NCI-H1436 treated with DMSO at 0.1 percent for 48 hours (cell line): ENCODE measurements at regions not wholly inside any gene's neighbourhood (a gene's known extent, or its start where the extent isn't known, plus 50 kb on each side); places are given as distances from the start of the nearest gene placed in this dataset.

Source experiments
- DNase-seq: peaks from one replicate; lab custom pipeline; 2025; lab: John Stamatoyannopoulos, UW

GRCh38 chr12:91792597-91792996 is 353.0 kb downstream of the BTG1 start:
- DNase-seq, result no peak

- no peak for DNase-seq
Observed at GRCh38 chr12:91786499-91787272, 359.0 kb downstream of the BTG1 start.

GRCh38 chr12:91785655-91786498 is 359.8 kb downstream of the BTG1 start:
- DNase-seq, result peak; percentile 4

DNA sequence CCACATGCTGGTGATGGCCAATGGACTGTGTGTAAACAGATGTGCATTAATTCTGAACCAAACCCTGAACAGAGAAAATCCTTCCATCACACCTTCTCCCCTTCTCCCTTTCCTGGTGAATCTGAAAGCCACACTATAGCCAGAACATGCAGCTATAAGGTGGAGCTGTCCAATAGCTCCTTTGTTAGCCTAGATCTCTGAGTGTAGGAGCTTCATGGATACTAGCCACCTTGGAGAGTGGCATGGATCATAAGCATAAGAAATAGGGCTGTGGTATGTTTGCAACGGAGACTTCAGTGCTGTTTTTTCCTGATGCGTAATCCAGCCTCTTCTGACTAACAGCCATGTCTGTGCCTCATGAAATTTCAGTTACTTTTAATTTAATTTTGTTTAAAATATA is 364.5 kb downstream of the BTG1 start:
- DNase-seq, result no peak

GRCh38 chr12:91778938-91779400 is 366.7 kb downstream of the BTG1 start:
- DNase-seq, result no peak

DNA sequence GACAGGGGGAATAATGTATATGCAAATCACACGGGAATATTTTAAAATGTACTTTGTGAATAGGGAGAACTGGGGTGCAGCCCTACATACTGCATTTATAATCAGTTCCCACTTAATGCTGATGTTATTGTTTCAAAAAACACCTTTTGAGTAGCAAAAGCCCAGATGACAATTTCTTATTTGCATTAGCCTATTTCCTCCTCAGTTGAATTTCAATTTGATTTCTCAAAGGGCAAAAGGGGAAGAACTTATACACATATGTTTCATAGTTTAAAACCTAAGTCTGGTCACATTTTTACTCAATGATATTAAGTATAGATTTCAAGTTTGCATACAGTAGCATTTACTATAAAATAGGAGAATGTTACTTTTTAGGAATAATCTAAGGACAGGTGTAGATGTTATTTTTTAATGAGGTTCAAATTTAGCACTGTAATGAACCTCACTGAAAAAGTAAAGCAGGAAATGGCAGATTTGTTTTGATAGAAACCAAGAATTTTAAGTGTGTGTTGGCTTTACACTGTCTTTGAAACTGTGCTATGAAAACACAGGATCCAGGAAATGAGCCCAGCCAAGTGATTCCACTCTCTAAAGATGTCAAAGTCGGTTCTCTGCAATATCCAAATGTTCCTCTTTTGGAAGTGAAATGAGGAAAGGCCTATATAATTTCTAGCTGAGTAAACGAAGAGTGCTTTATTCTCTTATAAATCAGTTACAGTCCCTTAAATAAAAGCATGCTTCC is 367.4 kb downstream of the BTG1 start:
- no peak for DNase-seq

- DNase-seq, result no peak
Observed at GRCh38 chr12:91777268-91777992, 368.2 kb downstream of the BTG1 start.

DNA sequence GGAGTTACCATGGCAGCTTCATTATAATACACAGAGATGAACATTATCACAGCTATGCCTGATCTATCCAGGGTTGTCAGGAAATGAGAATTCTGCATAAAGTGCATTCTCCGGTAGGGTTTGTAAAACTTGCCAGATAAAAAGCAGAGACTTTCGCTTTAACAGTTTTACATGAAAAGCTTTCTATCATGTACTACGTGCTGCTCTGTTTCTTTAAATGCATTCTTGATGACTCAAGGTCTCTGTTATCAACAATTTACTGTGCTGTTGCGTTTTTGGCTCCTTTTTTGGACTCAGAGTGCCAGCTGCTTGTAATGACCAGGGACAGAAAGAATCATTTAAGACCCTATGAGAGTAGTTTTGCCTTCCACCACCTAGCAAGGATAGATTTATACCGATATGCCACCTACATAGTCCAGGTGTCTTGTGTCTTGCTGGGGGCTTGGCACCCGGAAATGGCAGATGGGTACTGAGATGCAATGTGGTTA is 371.2 kb downstream of the BTG1 start:
- no peak for DNase-seq

DNA sequence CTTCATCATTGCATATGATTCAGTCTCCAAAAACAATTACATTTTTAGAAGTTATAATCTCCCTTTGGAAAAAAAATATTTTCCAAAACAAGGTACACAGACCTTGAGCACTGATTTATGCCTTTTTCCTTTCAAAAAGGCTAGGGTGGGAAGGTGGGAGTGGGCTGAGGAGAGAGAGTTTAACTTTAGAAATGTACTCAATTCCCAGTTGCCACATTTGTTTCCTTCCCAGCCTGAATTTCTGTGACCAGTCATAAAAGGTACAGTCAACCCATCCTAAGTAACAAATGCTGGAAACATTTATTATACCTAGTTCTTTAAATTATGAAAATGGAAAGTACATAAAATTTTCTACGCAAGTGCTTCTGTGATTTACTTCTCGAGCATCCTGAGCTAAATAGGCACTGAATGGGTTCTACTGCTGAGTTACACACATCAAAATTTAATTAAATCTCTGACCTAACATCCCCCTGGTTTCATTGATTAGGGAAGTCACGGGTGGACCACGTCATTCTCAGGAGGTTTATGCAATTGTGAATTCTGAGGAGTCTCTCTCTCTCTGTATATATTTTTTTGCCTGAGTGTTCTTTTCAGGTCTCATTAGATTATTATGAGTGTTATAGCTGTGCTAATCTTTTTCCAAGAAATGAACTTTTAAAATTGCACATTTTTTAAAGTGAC is 371.8 kb downstream of the BTG1 start:
- DNase-seq, result no peak

DNA sequence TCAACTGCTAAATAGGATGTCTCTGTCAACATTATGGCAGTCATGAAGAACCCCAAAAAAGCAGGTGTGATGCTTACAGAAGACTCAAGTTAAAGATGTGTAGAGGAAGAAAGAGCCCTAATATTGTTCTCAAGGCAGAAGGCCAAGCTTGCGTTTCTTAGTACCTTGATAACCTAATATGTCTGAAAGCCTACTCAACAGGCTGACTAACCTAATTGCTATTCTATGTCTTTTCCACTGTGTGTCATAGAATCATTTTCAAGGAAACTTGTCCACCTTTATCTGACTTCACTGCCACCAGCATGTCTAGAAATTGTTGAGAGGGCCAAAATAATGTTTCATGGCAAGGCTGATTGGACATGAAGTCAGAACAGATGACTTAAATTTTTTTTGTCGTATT is 373.2 kb downstream of the BTG1 start:
- DNase-seq, result no peak

DNA sequence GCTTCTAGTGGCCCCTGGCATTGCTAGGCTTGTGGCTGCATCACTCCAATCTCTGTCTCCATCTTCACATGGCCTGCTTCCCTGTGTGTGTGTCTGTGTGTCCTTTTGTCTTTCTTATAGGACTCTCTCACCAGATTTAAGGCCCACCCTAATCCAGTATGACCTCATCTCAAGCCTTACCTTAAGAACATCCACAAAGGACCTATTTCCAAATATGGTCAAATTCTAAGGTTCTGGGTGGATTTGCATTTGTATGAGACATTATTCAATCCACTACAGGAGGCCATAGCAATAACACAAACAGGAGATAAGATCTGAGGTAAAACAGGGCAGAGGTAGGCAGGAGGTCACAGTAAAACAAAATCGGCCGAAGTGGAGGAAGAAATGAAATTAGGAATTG is 375.9 kb downstream of the BTG1 start:
- DNase-seq, result no peak

- DNase-seq, result no peak
Observed at GRCh38 chr12:91767237-91767636, 378.4 kb downstream of the BTG1 start.

DNA sequence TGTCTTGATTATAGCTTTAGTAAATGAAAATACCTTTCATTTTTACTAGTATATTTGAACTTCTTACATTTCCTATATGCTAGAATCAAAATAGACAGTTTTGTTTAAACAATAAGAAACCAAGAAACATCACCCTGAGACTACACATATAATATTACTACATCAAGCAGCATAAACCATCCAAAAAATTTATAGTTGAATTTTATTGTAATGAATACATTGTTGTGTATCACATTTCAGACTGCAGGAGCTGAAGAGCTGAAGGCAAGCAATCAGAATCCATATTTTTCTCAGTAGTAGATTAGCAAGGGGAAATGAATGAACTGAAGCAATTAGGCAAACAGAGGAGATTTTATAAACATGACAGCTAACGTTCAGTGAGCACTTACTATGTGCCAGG is 379.2 kb downstream of the BTG1 start:
- DNase-seq, result no peak

DNA sequence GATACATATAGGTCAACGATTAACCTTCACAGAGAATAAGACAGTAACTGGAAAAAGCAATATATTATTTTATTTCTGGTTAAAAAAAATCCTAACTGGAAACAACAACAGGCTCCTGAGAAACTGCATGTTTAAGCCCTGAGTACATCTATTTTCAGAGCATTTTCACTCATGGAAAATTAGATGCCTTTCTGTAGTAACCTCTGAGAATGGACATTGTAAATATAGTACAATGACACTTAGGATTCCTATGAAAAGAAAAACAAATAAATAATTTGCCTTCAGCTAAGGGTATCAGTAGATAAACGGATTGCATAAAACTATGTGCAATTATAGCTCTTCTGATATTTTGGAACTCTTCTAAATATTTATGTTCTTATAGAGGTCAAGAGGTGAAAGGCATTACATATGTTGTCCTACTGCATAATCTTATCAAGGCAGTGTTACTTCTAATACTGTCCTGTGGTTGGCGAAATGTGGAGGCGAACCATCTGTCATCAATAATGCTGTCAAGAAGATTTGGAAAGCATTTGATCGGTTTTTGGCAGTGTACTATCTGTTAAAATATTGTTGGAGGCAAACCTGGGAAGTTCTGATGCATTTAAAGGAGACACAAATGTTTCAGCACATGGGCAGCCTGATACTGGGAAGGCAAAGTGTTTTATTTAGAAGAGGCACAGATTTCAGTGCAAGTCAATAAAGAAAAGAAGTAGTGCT is 381.8 kb downstream of the BTG1 start:
- no peak for DNase-seq

DNA sequence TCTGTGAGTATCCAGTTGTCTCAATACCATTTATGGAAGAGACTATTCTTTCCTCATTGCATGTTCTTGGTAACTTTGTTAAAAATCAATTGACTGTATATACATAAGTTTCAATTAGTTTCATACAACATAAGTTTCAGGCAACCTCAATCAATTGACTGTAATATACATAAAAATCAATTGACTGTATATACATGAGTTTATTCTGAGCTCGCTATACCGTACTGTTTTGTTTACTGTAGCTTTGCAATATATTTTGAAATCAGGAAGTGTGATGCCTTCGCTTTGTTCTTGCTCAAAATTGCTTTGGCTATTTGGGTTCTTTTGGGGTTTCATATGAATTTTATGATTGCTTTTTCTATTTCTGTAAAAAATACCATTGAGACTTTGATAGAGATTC is 392.0 kb downstream of the BTG1 start:
- no peak for DNase-seq

- DNase-seq, result no peak
Observed at GRCh38 chr12:91746976-91747375, 398.7 kb downstream of the BTG1 start.

DNA sequence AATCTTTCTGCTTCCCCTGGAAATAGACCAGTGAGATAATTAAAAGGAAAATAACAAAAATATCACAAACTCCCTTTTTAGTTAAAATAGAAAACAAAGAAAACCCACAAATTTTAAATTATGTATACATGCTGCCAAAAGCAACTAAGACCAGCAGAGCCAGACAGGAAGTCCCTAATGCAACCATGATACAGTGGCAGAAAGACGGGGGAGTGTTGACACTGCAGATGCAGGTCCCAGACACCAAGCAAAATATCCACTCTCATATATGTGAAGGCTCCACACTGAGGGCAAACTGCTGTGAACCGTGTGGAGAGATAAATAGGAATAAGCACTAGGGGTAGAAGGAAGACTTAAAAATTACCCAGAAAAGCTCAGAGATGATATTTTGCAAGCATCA is 401.0 kb downstream of the BTG1 start:
- DNase-seq, result no peak

DNA sequence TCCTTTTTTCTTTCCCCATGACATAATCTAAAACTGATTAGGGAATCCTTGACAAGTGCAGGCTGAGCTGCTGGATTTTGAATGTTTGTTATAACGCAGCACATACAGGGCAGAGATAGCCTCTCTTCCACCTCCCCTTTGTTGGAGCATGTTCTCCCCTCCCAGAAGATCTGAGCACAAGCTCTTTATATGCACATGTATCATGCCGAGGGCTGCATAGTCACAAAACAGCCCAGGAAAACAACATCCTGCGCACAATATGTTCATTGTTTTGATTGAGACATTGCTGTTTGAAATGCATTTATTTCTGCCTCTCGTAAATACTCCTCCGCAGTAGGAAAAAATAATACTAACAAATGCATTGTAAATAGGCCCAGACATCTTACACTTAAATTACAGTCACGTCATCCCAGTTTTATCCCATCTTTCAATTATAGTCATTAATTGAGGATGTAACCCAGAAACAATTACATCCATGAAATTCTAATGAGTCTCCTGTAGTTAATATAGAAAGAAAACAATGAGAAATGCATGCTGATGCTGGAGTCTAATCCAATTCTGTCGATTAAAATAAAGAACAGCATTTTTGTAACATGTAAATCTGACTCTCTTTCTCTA is 401.8 kb downstream of the BTG1 start:
- DNase-seq, result no peak

DNA sequence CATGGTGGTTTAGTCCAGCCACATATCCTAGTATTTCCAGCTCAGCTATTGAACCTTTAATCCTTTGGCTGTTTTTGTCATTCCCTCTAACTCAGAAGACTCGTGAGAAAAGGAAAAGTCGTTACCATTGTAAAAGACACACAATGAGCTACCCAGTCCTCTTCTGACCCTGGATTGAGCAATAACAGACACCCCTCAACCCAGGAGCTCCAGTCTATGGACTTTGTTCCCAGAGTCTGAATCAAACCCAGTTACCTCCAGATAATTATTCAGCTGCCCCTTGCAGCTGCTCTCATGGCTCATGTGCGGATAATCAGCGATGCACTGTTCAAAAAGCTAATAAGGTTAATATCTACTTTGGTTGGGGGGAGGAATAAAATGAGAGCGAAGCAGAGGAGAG is 402.4 kb downstream of the BTG1 start:
- no peak for DNase-seq

DNA sequence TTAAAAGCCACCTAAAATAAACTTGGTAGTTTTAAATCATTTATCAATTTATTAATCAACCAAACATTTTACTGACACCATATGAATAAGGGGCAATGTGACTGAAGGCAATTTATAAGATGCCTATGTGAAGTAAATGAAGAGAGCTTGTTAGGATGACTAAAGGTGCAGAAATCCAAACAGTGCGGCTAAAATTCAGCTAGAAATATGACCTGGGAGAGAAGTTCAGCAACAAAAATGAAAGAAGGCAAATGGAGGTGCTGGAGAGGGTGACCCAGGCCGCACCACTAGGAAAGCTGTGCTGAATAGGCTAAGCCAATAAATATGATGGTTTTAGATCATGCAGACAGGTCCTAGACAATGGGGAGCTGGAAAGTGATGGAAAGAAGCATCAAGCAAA is 403.7 kb downstream of the BTG1 start:
- DNase-seq, result no peak
